Natural killer cell (primary cell): ENCODE measurements at regions not wholly inside any gene's neighbourhood (a gene's known extent, or its start where the extent isn't known, plus 50 kb on each side); places are given as distances from the start of the nearest gene placed in this dataset.

ENCODE experiments used
- ATAC-seq, 3 donors: fragments of 150-1000 bp in 2 of 3; fragments of 200-7000 bp in 1 of 3; cut with Tn5 transposase; 1 replicate in 1 of 3; 2 replicates in 2 of 3; pipeline ENCODE4 v1.10.0; 2021; ENCODE audit warnings: mild to moderate bottlenecking in 2 of 3, moderate library complexity in 2 of 3
- DNase-seq, 2 donors: peaks; one replicate each; pipeline versions ENCODE4 v3.0.0 to v3.0.0-alpha.2; 2013 to 2021; ENCODE audit warnings: mixed read lengths in 1 of 2
- H3K27ac ChIP-seq: one replicate; pipeline ENCODE4 v1.5.1; 2013; ENCODE audit warnings: mild to moderate bottlenecking, low read length
- H3K27me3 ChIP-seq: one replicate; pipeline ENCODE4 v1.6.1; 2013; ENCODE audit warnings: low read length; ENCODE audit not compliant: control insufficient read depth, insufficient read depth
- H3K36me3 ChIP-seq: one replicate; pipeline ENCODE4 v1.6.1; 2013; ENCODE audit warnings: low read length; ENCODE audit not compliant: control insufficient read depth, insufficient read depth
- H3K4me1 ChIP-seq: one replicate; pipeline ENCODE4 v1.6.1; 2013; ENCODE audit warnings: low read length; ENCODE audit not compliant: control insufficient read depth, insufficient read depth
- H3K4me3 ChIP-seq: one replicate; pipeline ENCODE4 v1.5.1; 2013; ENCODE audit warnings: low read length
- H3K9me3 ChIP-seq: one replicate; pipeline ENCODE4 v1.6.1; 2013; ENCODE audit warnings: low read length; ENCODE audit not compliant: control insufficient read depth, insufficient read depth
- H3K27ac Mint-ChIP-seq, 2 donors: one replicate each; pipeline ENCODE4 v1.8.0; 2022; ENCODE audit warnings: mild to moderate bottlenecking in 2 of 2, mixed read lengths in 2 of 2, moderate library complexity in 1 of 2
- H3K27me3 Mint-ChIP-seq, 2 donors: one replicate each; pipeline ENCODE4 v1.8.0; 2022; ENCODE audit warnings: low read depth in 2 of 2, mixed read lengths in 2 of 2
- H3K36me3 Mint-ChIP-seq: one replicate; pipeline ENCODE4 v1.8.0; 2022; ENCODE audit warnings: mixed read lengths
- H3K4me1 Mint-ChIP-seq, 2 donors: one replicate each; pipeline ENCODE4 v1.8.0; 2022; ENCODE audit warnings: mixed read lengths in 2 of 2
- H3K4me3 Mint-ChIP-seq: one replicate; pipeline ENCODE4 v1.8.0; 2022; ENCODE audit warnings: mild to moderate bottlenecking, moderate library complexity, mixed read lengths
- H3K9me3 Mint-ChIP-seq, 2 donors: one replicate each; pipeline ENCODE4 v1.8.0; 2022; ENCODE audit warnings: mixed read lengths in 2 of 2
- WGBS: methylation state at CpG from one replicate; pipeline ENCODE4 v1.1.7; 2013; ENCODE audit warnings: missing lambda C conversion rate; ENCODE audit not compliant: insufficient coverage; 5-methylcytosine and 5-hydroxymethylcytosine counted together
- intact Hi-C: fragments of 100-400 bp; cut with micrococcal nuclease; formaldehyde crosslinking; loops from one replicate; pipeline ENCODE4 v1.14.2; 2022
- TF ChIP-seq, protein P1 (sequence below): fragments of 200-600 bp; IDR thresholded peaks from one replicate; pipeline ENCODE4 v1.8.0; 2022; ENCODE audit warnings: antibody characterized with exemption

DNA sequence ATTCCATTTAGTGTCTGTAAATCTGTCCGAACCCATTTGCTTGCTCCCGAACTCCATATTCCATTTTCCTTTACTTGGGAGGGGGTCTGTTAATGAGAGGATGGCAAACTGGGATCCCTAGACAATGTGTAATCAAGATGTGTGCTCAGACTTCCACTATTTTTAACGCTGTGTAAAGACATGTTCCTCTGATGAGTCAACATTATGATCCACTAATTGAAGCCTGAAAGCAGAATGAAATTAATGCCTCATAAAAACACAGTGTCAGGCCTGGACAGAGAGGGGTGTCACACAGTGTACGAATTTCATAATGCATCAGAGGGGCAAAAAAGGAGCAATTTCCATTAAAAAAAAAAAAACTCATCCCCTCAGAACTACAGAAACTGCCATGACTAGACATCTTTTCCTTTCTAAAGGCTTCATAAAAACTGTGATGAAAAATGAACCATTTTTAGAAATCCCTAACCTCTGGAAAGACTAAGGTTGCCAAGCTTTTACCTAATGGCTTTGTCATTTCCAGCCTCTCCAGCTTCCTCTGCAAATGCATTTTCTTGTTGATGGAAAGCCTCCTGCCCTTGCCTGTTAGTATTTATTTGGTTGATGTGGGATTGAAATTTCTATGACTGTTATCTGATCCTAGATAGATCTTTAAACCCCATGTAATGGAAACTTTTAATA lies 209.2 kb upstream of the DCC start:
- Histone ChIP-seq H3K36me3 (no peaks in the 10 kb centered on the region), H3K27ac (no peak overlapping the region), H3K27me3 (no peaks in the 10 kb centered on the region), H3K4me3 (no peak overlapping the region), H3K9me3 (no peaks in the 10 kb centered on the region), H3K4me1 (no peaks in the 10 kb centered on the region)
- no peaks in the 10 kb centered on the region for H3K27me3 Mint-ChIP-seq
- no peaks in the 10 kb centered on the region for H3K4me1 Mint-ChIP-seq
- no peaks in the 10 kb centered on the region for H3K36me3 Mint-ChIP-seq
- TF ChIP-seq, protein P1, sequence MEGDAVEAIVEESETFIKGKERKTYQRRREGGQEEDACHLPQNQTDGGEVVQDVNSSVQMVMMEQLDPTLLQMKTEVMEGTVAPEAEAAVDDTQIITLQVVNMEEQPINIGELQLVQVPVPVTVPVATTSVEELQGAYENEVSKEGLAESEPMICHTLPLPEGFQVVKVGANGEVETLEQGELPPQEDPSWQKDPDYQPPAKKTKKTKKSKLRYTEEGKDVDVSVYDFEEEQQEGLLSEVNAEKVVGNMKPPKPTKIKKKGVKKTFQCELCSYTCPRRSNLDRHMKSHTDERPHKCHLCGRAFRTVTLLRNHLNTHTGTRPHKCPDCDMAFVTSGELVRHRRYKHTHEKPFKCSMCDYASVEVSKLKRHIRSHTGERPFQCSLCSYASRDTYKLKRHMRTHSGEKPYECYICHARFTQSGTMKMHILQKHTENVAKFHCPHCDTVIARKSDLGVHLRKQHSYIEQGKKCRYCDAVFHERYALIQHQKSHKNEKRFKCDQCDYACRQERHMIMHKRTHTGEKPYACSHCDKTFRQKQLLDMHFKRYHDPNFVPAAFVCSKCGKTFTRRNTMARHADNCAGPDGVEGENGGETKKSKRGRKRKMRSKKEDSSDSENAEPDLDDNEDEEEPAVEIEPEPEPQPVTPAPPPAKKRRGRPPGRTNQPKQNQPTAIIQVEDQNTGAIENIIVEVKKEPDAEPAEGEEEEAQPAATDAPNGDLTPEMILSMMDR, result no peak
- intact Hi-C loops, result no loop called here
- no peak overlapping the region for H3K4me3 Mint-ChIP-seq
- H3K27ac Mint-ChIP-seq, result no peak overlapping the region
- DNase-seq, result no peak
- WGBS, result 94% methylated on average over 2 of the region's 4 CpGs
- H3K9me3 Mint-ChIP-seq, result peaks cover 9 to 10% of the 10 kb centered on the region in 2 donors
- no peak for ATAC-seq

DNA sequence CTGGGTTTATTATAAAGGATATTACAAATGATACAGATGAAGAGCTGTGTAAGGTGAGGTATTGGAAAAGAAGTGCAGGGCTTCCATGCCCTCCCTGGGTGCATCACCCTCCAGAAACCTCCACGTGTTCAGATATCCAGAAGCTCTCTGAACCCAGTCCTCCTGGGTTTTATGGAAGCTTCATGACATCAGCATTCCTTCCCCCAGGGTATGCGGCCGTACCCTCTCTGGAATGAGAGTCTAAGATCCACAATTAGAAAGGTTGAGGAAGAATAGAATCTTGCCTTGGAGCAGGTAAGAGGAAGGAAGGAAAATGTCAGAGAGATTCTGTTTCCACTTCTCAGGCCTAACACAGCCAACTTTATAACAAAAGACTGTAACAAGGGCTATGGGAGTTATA lies 208.2 kb upstream of the DCC start:
- Histone ChIP-seq H3K4me3 (no peak overlapping the region), H3K9me3 (no peaks in the 10 kb centered on the region), H3K36me3 (no peaks in the 10 kb centered on the region), H3K27me3 (no peaks in the 10 kb centered on the region), H3K4me1 (no peaks in the 10 kb centered on the region), H3K27ac (no peak overlapping the region)
- ATAC-seq (no peak), DNase-seq (no peak)
- no peak overlapping the region for H3K27ac Mint-ChIP-seq
- 83% methylated on average over 3 of the region's 3 CpGs for WGBS
- TF ChIP-seq, protein P1, result no peak
- intact Hi-C loops, result no loop called here
- H3K36me3 Mint-ChIP-seq, result no peaks in the 10 kb centered on the region
- H3K27me3 Mint-ChIP-seq, result no peaks in the 10 kb centered on the region
- H3K4me3 Mint-ChIP-seq, result no peak overlapping the region
- H3K4me1 Mint-ChIP-seq, result no peaks in the 10 kb centered on the region
- H3K9me3 Mint-ChIP-seq, result peaks cover 6 to 12% of the 10 kb centered on the region in 2 donors

DNA sequence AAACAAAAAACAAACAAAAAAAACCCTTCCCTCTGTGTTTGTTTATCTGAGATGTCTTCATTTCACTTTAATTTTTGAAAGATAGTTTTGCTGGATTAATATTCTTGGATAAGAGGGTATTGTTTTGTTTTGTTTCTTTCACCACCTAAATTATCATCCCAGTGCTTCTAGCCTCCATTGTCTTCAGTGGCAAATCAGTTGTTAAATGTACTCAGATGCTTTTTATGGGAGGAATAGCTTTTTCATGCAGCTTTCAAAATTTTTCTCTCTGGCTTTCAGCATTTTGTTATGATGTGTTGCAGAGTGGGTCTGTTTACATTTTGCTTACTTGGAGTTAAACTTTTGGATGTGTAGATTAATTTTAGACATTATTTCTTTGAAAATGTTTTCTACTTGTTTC lies 203.5 kb upstream of the DCC start:
- H3K27me3 ChIP-seq, result no peaks in the 10 kb centered on the region
- H3K36me3 ChIP-seq, result no peaks in the 10 kb centered on the region
- peaks cover 10% of the 10 kb centered on the region for H3K36me3 Mint-ChIP-seq
- TF ChIP-seq, protein P1, result no peak
- DNase-seq, result no peak
- peaks cover 4% of the 10 kb centered on the region for H3K9me3 ChIP-seq
- no peak overlapping the region for H3K27ac ChIP-seq
- H3K4me1 ChIP-seq, result no peaks in the 10 kb centered on the region
- no peak overlapping the region for H3K4me3 ChIP-seq
- no peak overlapping the region for H3K27ac Mint-ChIP-seq
- H3K4me3 Mint-ChIP-seq, result no peak overlapping the region
- no peaks in the 10 kb centered on the region for H3K4me1 Mint-ChIP-seq
- no peak for ATAC-seq
- intact Hi-C loops, result no loop called here
- H3K9me3 Mint-ChIP-seq, result peaks cover 2 to 11% of the 10 kb centered on the region in 2 donors
- no peaks in the 10 kb centered on the region for H3K27me3 Mint-ChIP-seq

DNA sequence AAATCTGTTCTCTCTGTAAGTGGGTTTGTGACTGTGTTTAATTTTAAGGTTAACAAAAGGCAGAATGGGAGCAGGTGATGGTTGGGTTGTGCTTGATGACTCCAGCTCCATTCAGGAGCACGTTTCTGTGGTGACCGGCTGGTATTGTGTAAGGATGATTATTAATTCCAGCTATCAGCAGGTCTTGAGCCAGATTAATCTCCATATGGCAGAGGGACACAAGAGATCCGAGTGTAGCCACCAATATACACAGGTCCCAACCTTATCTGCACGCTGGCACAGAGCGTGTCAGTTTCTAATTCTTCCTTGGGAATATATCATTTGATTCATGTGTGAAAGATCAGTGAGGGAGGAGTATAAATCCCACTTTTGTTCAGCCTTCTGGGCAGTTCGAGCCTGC lies 199.0 kb upstream of the DCC start:
- Mint-ChIP-seq H3K4me3 (no peak overlapping the region), H3K4me1 (no peaks in the 10 kb centered on the region), H3K27me3 (no peaks in the 10 kb centered on the region), H3K9me3 (peaks cover 4 to 12% of the 10 kb centered on the region in 2 donors), H3K27ac (no peak overlapping the region), H3K36me3 (peaks cover 10% of the 10 kb centered on the region)
- Histone ChIP-seq H3K27ac (no peak overlapping the region), H3K4me3 (no peak overlapping the region), H3K36me3 (no peaks in the 10 kb centered on the region), H3K4me1 (no peaks in the 10 kb centered on the region), H3K9me3 (peaks cover 4% of the 10 kb centered on the region), H3K27me3 (no peaks in the 10 kb centered on the region)
- 76% methylated on average over 6 of the region's 6 CpGs for WGBS
- intact Hi-C loops, result no loop called here
- DNase-seq, result no peak
- no peak for ATAC-seq
- TF ChIP-seq, protein P1, result no peak
